Ishikawa (cell line): ENCODE measurements at regions not wholly inside any gene's neighbourhood (a gene's known extent, or its start where the extent isn't known, plus 50 kb on each side); places are given as distances from the start of the nearest gene placed in this dataset.

Experiments
- CEBPB ChIP-seq: IDR thresholded peaks from 2 replicates; pipeline ENCODE4 v1.6.1; 2012
- CREB1 ChIP-seq: IDR thresholded peaks from 2 replicates; pipeline ENCODE4 v1.6.1; 2012; ENCODE audit warnings: low read depth
- EGR1 ChIP-seq: IDR thresholded peaks from 2 replicates; pipeline ENCODE4 v1.6.1; 2012
- EP300 ChIP-seq: IDR thresholded peaks from 2 replicates; pipeline ENCODE4 v1.6.1; 2012; ENCODE audit warnings: borderline replicate concordance
- FOXM1 ChIP-seq: IDR thresholded peaks from 2 replicates; pipeline ENCODE4 v1.6.1; 2012; ENCODE audit warnings: low read depth, borderline replicate concordance
- NFIC ChIP-seq: IDR thresholded peaks from 2 replicates; pipeline ENCODE4 v1.6.1; 2012
- RAD21 ChIP-seq: IDR thresholded peaks from 2 replicates; pipeline ENCODE4 v1.6.1; 2012; ENCODE audit warnings: low read depth
- REST ChIP-seq: IDR thresholded peaks from 2 replicates; pipeline ENCODE4 v1.6.1; 2012; ENCODE audit warnings: low read depth, mild to moderate bottlenecking
- TAF1 ChIP-seq: IDR thresholded peaks from 2 replicates; pipeline ENCODE4 v1.6.1; 2012; ENCODE audit warnings: low read depth, mild to moderate bottlenecking
- TCF12 ChIP-seq: IDR thresholded peaks from 2 replicates; pipeline ENCODE4 v1.6.1; 2012; ENCODE audit warnings: low read depth
- TEAD4 ChIP-seq: IDR thresholded peaks from 2 replicates; pipeline ENCODE4 v1.6.1; 2012
- YY1 ChIP-seq: IDR thresholded peaks from 2 replicates; pipeline ENCODE4 v1.6.1; 2012; ENCODE audit warnings: low read depth
- ZBTB7A ChIP-seq: IDR thresholded peaks from 2 replicates; pipeline ENCODE4 v1.6.1; 2012; ENCODE audit warnings: low read depth
- TF ChIP-seq, protein P1 (sequence below): IDR thresholded peaks from 2 replicates; pipeline ENCODE4 v1.6.1; 2012
- TF ChIP-seq, protein P2 (sequence below): IDR thresholded peaks from 2 replicates; pipeline ENCODE4 v1.6.1; 2012

- TF ChIP-seq EGR1: no peak
- TF ChIP-seq, protein P1, sequence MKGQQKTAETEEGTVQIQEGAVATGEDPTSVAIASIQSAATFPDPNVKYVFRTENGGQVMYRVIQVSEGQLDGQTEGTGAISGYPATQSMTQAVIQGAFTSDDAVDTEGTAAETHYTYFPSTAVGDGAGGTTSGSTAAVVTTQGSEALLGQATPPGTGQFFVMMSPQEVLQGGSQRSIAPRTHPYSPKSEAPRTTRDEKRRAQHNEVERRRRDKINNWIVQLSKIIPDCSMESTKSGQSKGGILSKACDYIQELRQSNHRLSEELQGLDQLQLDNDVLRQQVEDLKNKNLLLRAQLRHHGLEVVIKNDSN: no peak
- no peak for TF ChIP-seq TEAD4
- no peak for TF ChIP-seq EP300
Observed at GRCh38 chr15:100712226-100712625, 109.8 kb downstream of the ASB7 start.

- TF ChIP-seq ZBTB7A (no peak), YY1 (peak; percentile 13; the same call in 1 of the 2 replicates), TEAD4 (peak; percentile 84), FOXM1 (peak; percentile 84), TAF1 (no peak), TCF12 (peak; percentile 95), NFIC (peak; percentile 81), EP300 (peak; percentile 93)
- TF ChIP-seq, protein P1: 0 out of 2 replicates have a peak, but pooled peaks have one; percentile 25
- TF ChIP-seq, protein P2, sequence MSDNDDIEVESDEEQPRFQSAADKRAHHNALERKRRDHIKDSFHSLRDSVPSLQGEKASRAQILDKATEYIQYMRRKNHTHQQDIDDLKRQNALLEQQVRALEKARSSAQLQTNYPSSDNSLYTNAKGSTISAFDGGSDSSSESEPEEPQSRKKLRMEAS: peak; percentile 91
Observed at GRCh38 chr15:100713163-100713867, 110.9 kb downstream of the ASB7 start.

DNA sequence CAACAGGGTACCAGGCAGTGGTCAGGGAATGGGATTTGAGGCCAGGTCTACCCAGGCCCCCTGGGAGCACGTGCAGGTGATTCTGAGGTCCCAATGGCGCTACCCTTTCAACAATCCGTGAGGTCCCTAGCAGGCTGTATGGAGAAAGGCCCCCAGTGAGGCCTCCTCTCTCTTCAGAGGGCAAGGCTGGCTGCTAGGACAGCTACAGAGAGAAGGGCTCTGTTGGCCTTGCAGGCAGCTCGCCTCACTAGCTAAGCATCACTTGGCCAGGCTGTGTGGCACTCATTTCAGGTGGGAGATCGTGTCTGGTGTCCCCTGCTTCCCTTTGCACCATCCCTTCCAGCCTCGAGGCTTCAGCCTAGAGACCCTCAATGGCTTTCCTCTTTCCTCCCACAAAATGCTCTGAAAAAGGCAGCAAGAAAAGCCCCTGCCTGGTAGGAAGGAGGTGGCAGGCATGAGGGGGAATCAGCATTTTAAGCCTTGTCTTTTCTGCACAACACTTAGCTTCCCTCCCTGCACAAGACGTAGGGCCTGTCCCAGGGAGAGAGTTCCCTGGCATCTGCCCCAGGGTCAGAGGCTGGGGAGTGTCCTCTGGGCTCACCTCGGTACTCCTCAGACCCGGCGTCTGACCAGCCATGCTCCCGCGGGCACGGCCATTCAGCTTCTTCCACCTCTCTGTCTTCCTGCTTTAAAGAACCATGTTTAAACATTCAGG is 111.8 kb downstream of the ASB7 start:
- no peak for TF ChIP-seq TAF1
- TF ChIP-seq TCF12: no peak
- TF ChIP-seq, protein P2: no peak
- no peak for TF ChIP-seq REST
- no peak for TF ChIP-seq FOXM1
- TF ChIP-seq EP300: no peak
- TF ChIP-seq CEBPB: no peak
- no peak for TF ChIP-seq TEAD4
- TF ChIP-seq RAD21: no peak
- TF ChIP-seq CREB1: no peak
- no peak for TF ChIP-seq NFIC
- no peak for TF ChIP-seq EGR1
- no peak for TF ChIP-seq YY1
- TF ChIP-seq ZBTB7A: no peak
- TF ChIP-seq, protein P1: no peak

DNA sequence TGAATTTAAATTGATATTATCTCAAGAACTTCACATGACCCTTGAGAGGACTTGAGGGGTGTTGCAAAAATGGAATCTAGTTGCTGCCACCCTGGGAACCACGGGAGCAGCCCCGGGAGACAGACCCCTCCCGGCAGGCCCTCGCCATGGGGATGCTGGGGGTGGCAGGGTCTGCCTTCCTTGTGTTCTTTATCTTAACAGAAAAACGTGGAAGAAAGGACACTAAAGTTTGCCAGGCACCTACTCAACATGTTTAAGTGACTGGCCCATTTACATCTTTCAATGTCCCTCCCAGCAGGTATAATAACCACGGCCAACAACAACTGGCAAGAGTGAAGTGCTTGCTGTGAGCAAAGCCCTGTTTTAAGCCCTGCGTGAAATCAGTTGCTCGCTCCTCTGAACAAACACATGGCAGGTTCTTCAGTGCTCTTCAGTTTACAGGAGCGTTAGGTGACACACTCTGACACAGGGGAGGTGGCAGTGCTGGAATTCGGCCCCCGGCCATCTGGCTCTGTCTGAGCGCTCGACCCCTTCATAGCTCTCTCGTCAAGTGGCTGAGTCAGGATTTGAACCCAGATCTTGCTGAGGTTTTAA is 112.5 kb downstream of the ASB7 start:
- TF ChIP-seq, protein P1: no peak

GRCh38 chr15:100715571-100716455 is 113.4 kb downstream of the ASB7 start:
- no peak for TF ChIP-seq YY1
- TF ChIP-seq TCF12: no peak
- TF ChIP-seq RAD21: no peak
- TF ChIP-seq EP300: no peak
- no peak for TF ChIP-seq REST
- TF ChIP-seq TAF1: no peak
- TF ChIP-seq NFIC: no peak
- no peak for TF ChIP-seq TEAD4
- TF ChIP-seq FOXM1: no peak
- TF ChIP-seq CREB1: no peak
- TF ChIP-seq CEBPB: no peak
- TF ChIP-seq, protein P1: no peak
- TF ChIP-seq ZBTB7A: no peak
- TF ChIP-seq EGR1: no peak
- TF ChIP-seq, protein P2: no peak
